ENCODE measurements at regions not wholly inside any gene's neighbourhood (a gene's known extent, or its start where the extent isn't known, plus 50 kb on each side); places are given as distances from the start of the nearest gene placed in this dataset.

DNA sequence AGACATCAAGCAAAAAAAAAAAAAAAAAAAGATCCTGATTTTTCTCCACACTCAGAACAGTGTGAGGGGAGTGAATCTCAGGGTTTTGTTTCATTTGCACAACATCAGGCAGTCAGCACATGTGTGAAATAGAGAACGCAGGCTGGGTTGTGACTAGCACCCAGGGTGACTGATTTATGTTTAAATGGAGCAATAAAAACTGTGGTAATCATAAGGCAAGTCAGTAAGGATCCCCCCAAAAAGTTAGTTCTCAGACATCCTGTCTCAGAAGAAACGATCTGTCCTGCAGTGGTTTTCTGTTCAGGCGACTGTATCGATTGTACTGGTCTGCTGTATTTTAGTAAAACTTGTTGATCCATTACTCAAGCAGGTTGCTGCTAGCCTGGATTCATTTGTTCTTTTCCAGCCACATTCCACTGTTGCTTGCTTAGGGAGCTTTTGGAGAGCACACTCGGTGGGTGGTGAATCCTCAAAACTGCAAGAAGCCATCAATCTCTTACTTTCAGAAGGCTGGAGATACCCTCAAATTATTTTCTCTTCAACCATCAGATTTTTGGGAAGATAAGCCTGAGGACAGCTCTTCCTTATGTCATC, 107.1 kb downstream of the DACT1 start:
- TF ChIP-seq EZH2 (IDR thresholded peaks at IDR 0.05; ENCODE audit: borderline replicate concordance, low read length): no peak
- TF ChIP-seq, protein P1, sequence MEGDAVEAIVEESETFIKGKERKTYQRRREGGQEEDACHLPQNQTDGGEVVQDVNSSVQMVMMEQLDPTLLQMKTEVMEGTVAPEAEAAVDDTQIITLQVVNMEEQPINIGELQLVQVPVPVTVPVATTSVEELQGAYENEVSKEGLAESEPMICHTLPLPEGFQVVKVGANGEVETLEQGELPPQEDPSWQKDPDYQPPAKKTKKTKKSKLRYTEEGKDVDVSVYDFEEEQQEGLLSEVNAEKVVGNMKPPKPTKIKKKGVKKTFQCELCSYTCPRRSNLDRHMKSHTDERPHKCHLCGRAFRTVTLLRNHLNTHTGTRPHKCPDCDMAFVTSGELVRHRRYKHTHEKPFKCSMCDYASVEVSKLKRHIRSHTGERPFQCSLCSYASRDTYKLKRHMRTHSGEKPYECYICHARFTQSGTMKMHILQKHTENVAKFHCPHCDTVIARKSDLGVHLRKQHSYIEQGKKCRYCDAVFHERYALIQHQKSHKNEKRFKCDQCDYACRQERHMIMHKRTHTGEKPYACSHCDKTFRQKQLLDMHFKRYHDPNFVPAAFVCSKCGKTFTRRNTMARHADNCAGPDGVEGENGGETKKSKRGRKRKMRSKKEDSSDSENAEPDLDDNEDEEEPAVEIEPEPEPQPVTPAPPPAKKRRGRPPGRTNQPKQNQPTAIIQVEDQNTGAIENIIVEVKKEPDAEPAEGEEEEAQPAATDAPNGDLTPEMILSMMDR (IDR thresholded peaks at IDR 0.05; ENCODE audit: low read length): no peak

Measured in OCI-LY1 (cell line).